ENCODE measurements at regions not wholly inside any gene's neighbourhood (a gene's known extent, or its start where the extent isn't known, plus 50 kb on each side); places are given as distances from the start of the nearest gene placed in this dataset.

GRCh38 chr6:91213229-91213901 is 626.5 kb upstream of the MAP3K7 start:
- TF ChIP-seq CTCF (conservative IDR thresholded peaks at IDR 0.05) (no peak), EZH2 (IDR thresholded peaks at IDR 0.05; ENCODE audit: low read depth) (no peak)
